CD4-positive, alpha-beta T cell treated with Interleukin-17A for 4 hours (primary cell): ENCODE measurements at regions not wholly inside any gene's neighbourhood (a gene's known extent, or its start where the extent isn't known, plus 50 kb on each side); places are given as distances from the start of the nearest gene placed in this dataset.

Source experiments
- DNase-seq: peaks from one replicate; pipeline ENCODE4 v3.0.0-alpha.2; 2020; ENCODE audit warnings: mixed read lengths

DNA sequence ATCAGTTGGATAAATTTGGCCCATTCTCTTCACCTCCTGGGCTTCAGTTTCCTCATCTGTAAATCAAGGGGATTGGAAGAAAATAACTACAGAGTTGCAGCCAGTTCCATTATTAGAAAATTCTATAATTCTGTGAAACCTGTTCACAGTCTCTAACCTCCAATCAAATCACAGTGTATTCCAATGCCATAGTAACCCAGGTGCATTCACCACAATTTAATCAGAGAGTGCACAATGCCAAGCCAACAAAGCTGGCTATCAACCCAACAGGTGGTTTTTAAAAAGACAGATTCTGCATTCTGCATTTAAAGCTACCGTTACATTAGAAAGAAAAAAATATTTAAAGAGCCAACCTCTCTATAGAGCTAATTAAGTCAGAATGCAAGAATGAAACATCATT lies 308.6 kb downstream of the RNF144A start:
- no peak for DNase-seq

DNA sequence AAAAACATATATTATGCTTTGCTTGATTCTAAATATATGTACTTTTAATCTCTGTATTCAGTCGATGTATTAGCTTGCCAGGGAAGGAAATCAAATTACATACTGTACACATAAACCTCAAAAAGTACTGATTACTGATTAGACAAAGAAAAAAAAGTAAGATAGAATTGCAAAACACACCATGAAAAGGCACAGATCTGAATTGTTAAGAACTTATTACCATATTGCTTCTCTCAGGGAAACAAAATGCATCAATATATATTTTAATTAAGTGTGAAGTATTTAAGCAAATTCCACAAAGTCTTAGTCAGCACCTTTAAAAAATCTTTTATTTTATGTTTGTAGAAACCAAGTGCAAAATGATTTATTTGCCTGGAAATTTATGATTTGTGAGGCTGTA lies 309.3 kb downstream of the RNF144A start:
- DNase-seq, result no peak

DNA sequence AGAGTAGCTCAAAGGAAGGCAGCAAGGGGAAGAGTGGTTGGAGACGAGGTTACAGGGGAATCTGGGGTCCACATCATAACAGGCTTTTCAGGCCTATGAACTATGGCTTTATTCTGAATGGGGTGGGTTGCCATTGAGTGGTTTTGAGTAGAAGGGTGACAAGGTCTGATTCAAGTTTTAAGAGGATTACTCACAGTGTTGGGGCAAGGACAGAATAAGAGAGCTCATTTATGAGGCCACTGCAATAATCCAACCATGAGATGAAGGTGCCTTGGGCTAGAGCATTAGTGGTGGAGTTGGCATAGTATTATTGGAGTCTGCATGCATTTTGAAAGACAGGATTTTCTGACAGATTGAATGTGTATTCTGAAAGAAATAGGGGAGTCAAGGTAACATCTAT lies 315.9 kb downstream of the RNF144A start:
- no peak for DNase-seq

DNA sequence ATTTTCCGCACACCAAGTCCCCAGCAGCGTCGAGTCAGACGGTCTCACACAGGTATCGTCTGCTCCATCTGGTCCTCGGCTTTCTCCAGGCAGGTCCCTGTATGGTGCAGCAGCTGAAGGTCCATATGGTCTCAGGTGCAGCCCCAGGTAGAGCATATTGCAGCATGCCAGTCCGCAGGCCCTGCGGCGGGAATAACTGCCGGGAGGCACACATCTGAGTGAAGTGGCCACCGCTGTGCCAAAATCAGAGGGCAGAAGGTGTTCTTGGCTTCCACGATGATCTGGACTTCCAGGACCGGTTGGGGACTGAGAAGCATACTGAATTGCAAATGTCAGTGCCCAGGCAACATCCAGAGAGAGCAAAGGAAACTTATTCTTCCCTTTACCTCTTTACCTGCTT lies 320.3 kb downstream of the RNF144A start:
- DNase-seq, result no peak

DNA sequence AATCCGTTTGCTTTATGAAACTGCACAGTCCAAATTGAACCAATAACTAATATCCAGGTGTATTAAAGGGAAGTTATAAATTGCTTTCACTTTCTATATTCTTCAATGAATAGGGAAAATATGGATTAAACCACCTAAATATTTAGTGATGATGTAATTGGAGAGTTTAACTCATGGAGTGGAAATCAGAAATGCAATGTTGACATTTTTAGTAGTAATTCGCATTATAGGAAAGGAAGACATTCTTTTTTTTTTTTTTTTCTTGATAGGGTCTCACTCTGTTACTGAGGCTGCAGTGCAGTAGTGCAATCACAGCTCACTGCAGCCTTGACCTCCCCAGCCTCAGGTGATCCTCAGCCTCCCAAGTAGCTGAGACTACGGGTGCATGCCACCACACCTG lies 321.9 kb downstream of the RNF144A start:
- no peak for DNase-seq

DNA sequence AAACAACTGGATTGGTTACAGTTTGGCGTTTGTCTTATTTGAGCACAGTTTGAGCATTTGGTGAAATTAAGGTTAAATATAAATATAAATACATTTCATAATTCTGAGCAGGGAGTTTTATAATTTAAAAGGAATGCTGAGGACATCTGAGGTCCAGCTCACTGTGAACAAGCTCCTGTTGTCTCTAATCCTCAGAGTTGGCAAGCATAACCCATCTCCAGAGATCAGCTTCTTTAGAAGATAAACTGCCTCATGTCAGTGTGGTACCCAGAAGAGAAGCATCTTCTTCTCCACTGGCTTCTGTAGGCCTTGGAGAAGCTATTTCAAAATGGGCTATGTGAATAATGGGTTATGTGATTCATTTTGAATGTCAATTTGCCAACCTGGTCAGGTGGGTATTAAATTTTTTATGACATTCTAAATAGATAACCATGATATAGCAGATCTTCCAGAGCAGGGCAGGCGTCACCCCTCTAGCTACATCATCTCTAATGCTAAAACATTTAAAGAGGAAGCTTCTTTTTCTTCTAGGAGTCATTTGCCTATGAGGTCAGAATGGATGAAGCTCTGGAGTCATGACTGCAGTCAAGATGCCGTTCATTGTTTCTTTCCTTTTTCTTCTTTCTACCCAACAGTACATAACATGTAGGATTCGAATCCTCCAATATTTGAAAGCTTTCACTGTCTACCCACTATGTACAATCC lies 324.0 kb downstream of the RNF144A start:
- no peak for DNase-seq

DNA sequence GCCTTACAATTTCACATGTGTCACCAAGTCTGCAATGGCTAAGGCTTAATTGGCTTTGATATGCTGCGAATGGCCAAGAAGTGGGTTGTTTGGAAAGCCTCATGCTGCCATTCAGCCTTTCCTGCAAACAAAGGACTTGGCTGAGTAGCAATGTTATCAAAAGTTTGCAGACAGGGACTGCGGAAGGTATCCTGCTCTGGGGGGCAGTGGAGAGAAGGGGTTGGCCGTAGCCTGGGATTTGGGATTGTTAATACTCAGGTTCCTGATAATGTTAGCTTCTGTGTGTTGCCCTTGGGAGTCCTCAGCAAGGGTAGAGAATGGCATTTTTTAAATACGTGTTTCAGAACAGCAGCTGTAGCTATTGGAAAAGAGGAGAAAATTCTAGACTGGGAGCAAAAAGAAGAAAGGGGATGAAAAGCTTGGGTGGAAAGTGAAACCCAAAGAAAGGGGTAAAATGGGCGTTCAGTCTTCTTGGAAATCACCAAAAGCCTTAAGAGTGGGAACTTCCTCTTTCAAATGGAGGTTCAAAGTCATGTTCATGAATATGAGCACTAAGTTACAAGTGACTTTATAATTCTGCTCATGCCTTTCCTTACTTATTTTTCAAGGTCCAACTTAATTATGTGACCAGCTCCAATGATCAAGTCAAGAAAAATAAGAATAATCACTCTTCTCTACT lies 325.1 kb downstream of the RNF144A start:
- no peak for DNase-seq

DNA sequence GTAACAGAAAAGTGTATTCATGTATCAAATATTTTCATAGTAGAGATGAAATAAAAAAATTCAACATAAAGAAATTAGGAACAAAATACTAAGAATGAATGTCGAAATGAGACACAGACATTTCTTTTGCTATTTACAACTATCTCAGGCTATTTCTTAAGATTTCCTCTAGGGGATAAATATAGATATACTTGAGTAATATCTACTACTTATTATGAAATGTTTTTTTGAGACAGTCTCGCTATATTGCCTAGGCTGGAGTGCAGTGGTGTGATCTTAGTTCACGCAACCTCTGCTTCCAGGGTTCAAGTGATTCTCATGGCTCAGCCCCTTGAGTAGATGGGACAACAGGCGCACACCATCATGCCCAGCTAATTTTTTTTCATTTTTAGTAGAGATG lies 326.1 kb downstream of the RNF144A start:
- DNase-seq, result no peak

DNA sequence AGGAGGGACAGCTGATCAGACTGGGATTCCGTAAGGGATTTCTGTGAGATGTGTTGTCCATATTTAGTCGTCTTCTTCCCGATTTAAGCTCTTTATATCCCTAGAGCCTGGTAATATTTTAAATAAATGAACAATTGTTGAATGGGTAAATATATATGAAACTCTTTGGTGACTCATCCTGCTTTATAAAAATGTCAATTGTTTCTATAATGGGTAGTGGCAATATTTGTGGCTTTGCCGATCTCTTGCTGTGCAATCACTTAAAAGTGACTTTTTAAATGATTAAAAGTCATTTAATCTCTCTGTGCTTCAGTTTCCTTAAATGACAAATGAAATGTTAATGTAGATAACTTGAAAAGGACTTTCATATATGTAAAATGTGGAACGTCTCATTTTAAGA lies 339.2 kb downstream of the RNF144A start:
- DNase-seq, result no peak

DNA sequence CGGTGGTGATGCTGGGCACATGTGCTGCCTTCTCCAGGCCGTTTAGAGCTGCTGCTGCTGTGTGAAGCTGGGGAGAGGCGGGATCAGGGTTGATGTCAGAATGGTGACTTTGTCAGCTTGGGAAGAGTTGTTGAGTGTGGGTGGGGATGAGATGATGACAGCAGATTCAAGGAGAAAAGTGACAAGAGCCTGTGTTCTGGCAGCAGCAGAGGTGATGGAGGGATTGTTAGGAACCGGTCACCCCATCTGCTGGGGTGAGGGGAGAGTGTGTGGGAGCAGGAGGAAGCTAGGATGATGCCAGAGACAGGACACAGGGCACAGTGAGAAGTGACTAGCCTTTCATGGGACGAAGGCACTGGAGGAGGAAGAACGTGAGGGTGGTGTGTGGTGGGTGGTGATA lies 345.5 kb downstream of the RNF144A start:
- no peak for DNase-seq

DNA sequence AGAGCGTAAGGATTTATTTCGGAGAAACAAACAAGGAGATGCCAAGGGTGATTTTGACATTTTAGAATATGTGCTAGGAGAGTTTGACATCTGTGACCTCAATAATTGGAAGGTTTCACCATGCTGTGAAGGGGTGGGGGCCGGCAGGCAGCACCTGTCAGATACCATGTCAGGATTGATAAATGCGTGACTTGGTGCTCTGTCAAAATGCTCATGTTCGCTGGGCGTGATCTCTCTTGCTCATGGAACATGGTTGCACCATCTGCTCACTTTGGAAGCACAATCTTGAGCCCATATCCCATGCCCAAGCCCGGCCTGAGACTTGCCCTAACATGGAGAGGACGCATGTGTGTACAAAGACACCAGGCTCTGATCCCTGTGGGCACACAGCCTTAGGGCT lies 347.6 kb downstream of the RNF144A start:
- no peak for DNase-seq

DNA sequence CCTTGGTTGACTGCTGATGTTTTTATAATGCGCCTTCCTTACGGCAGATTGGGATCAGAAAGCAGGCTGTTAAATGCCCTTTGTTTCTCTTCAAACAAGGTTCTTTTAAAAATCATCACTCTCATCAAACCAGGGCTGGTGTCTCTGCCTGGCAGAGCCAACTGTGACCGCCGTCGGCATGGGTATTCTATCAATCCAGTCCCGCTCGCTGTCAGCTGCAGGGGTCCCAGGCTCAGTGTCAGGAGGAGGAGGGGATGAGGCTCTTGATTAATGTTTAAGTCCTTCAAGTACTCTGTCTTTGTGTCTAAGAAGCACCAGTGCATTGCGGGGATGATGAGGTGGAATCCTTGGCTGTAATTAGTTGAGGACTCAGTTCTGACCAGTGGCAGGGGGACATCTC lies 348.1 kb downstream of the RNF144A start:
- DNase-seq, result no peak

DNA sequence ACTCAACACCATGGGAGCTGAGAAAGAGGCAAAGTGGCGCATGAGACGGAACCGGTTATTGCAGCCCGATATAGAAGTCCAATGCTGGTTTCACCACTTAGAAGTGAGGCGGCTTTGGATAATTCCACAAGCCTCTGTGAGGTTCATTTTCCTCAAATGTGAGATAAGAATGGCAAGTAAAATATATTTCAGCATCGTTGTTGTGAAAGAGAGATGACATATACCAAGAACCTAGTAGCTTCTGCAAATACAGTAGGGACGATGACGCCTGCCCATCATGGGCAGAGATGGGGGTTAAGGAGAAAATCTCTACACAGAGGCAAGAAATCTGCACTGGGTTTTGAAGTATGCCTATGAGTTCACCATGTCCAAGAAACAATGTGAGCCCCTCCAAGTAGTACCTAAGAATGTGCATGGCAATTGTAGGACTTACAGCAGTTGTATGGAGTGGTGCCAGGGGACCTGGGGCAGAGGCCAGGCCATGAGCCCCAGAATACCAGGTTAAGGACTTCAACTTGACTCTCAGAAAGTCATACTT lies 352.0 kb downstream of the RNF144A start:
- no peak for DNase-seq

DNA sequence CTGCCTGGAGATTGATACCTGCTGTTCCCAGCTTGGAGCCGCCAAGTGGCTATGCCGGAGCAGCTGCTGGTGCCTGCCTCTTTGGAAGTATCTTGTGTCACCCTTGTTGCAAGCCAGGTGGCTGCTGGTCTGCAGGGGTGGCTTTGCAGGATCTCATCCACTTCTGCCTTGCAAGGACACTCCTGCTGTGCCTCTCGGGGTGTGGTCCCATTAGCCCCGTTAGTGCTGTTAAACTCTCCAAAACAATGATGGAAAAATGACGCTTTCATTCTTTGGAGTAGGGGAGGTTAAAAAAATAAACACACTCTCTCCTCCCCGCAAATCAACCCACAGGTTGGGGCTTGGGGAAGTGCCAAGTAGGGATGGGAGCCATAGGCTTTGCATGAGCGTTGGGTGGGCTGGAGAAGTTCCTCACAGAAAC lies 352.8 kb downstream of the RNF144A start:
- no peak for DNase-seq

DNA sequence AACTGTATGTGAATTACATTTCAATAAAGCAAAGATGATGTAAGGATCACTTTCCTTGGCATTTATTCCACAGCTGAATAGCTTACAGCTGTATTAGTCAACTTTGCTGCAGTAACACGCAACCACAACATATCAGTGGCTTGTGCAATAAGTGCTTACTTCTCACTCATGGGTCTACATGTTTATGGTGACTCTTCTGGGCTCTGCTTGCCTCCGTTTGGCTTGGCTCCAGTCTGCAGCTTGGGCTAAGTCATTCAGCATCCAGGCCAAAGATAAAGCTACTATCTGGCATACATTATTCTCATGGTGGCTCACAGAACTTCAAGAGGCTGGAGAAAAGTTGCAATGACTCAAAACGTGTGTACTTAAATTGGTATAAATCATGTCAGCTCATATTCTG lies 355.0 kb downstream of the RNF144A start:
- no peak for DNase-seq

DNA sequence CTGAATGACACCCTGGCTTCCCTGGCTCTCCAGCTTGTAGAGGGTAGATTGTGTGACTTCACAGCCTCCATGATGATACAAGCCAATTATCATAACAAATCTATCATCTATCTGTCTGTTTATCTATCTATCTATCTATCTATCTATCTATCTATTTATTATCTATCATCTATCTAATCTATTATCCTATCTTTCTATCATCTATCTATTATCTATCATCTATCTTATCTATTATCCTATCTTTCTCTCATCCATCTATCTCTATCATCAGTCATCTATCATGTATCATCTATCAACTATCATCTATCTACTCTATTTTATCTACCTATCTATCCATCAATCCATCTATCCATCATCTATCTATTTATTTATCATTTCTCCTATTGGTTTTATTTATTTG lies 361.8 kb downstream of the RNF144A start:
- no peak for DNase-seq

DNA sequence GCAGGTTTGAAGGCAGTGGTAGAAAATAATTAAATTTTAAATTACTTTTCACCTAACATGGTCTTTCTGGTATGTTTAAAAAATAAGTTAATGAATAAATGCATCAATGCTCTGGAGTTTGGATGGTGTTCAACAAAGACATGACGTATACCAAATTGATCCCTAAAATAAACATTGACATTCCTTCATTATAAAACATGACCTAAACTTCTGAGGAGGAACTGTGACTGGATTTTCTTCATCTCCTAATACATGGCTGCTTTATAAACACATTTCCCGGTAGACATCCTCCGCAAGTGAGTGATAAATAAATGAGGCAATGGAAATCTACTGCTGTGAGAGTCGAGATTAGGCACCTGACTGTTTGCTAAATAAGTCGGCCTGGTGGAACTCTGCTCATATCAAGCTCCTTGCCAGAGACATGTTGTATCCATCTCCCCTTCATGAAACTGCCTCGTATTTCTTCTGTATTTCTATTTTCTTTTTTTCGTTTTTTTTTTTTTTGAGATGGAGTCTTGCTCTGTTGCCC lies 362.3 kb downstream of the RNF144A start:
- no peak for DNase-seq

DNA sequence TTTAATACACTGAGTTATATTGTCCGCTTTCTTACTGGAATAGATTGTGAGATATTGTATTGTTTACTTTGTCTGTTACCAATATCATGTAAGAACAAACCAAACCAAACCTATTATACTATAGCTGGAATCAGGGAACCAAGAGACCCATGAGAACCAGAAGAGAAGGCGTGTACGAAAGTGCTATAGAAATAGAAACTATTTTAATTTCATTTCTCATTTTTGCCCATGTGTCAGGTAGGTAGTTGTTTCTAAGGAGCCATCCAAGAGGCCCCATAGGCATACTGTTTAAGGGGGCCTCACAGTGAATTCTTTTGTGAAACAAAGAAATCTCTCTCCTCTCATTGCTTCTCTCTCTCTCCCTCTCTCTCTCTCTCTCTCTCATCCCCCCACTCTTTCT lies 363.6 kb downstream of the RNF144A start:
- DNase-seq, result no peak

DNA sequence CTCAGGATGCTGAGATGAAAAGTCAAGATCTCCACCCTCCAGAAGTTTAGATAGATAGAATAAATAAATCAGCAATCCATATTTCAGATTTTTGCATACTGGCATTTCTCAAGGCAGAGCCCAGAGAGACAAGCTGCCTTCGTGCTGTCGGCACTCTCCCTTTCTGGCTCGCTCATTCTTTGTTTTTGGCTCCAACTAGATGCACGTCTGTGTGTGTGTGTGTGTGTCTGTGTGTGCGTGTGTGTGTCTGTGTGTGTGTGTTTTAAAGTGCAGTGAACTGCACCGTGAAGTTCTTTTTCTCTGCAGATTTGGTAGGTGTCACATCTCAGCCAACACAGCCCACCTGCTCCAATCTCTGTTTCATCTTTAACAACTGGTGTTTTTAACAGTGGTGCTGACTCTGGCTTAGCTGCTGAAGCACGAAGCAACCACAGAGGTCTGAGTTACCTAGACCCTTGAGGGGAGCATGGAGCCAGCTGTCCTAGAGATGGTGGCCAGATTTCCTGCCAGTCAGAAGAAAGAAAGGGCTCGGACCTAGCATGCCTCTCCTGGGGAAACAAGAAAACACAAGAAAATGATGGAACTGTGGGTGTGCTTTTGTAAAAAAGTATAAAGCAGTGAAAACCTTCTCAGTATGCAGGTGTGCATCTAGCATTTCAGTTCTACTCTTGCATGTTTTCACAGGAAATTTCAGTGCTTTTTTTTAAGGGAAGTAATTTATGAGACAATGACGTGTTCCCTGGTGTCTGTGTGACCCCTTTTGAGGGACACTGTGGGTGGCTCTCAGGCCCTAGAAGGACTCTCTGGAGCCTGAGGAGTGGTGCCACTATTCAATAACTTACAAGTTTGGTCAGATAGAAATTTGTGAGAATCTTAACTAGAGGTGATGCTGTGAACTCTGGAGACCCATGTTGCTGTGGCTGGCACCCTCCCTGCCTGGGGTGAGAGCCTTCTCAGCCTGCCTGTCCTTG lies 364.3 kb downstream of the RNF144A start:
- no peak for DNase-seq

DNA sequence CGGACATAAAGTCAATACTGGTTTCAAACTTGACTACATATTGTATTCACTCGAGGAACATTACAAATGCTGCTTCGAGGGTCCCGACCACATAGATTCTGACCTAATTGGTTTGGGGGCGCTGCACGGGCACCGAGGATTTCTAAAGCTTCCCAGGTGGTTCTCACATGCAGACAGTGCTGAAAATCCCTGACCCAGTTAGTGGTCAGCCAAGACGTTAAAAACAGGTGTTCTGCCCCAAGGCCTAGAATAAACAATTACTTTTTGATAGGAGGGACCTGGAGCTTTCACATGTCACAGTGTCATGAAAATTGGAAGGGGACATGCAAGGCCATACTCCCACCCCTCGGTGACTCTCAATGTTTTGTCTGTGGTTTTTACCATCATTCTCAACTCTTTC lies 368.9 kb downstream of the RNF144A start:
- DNase-seq, result no peak

DNA sequence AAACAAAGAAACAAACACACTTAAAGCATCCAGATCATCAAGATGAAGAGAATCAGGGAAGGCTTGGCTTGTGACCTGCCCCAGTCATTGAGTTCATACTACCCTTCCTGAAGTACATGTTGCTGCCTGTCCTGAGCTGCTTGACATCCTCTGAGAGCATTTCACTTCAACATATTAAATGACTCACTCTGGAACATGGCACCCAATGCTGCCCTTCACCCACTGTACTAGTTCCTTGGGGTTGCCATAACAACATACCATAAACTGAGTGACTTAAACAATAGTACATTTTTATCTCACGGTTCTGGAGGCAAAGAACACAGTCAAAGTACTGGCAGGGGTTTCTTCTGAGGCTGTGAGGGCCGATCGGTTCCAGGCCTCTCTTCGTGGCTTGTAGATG lies 371.3 kb downstream of the RNF144A start:
- DNase-seq, result no peak

DNA sequence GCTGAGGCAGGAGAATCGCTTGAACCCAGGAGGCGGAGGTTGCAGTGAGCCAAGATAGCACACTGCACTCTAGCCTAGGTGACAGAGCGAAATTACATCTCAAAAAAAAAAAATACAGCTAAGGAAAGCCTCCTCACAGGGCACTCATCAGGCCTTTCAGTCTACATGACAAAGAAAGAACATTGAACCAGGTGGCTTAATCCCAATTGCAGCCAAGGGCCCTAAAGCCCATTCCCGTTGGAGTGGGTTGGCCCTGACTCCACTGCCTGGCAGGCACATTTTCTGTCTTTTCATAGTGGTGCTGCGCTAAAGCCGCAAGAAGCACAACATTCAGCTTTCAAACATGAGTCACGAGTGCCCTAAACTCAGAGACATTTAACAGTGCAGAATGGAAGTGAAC lies 372.5 kb downstream of the RNF144A start:
- DNase-seq, result no peak

DNA sequence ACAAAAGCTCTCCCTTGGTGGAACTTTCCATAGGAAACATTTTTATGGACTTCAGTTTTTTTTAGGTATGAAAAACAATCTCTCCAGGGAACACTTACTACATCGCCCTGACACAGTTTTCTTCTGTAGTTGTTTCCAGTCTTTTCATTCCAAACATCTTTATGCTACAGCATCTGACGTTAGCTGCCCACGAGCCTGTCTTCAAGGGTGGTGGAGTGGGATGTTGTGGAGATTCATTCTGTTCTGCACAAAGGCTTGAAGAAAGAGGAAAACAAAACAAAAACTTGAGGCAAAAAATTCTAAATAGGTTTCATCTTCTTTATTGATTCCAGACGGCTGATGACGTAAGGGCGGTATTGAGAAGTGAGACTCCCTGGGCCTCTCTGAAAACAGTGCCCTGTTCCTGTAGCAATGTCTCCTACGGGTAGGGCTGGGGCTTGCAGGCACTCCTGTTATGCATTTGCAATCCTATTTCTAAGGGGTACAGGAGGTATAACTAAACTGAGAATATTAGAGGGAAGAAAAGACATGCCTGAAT lies 375.0 kb downstream of the RNF144A start:
- no peak for DNase-seq
